ENCODE measurements at regions not wholly inside any gene's neighbourhood (a gene's known extent, or its start where the extent isn't known, plus 50 kb on each side); places are given as distances from the start of the nearest gene placed in this dataset.

GRCh38 chrX:13933851-13934250 lies 95.8 kb downstream of the GEMIN8 start:
- TF ChIP-seq EZH2 (IDR thresholded peaks at IDR 0.05; ENCODE audit: insufficient read depth, poor library complexity, severe bottlenecking) (no peak), EZH2phosphoT487 (IDR thresholded peaks at IDR 0.05; ENCODE audit: insufficient read depth, low read depth) (no peak)

All from GM23248 (cell line).